K562 (cell line): ENCODE measurements at regions not wholly inside any gene's neighbourhood (a gene's known extent, or its start where the extent isn't known, plus 50 kb on each side); places are given as distances from the start of the nearest gene placed in this dataset.

Experiments
- ATAC-seq: fragments of 200-7000 bp; cut with Tn5 transposase; 3 replicates; pipeline ENCODE4 v1.9.1; 2020; ENCODE audit warnings: moderate library complexity
- BruUV-seq: library from RNA; stranded (reverse); fragments of 400-500 nt; replicated peaks from 2 replicates; lab custom pipeline; 2021; lab: Mats Ljungman, UMichigan
- CTCF ChIA-PET: fragments of 300-600 bp; formaldehyde crosslinking; extraction: SDS; loops from one replicate; lab custom pipeline; 2021; ENCODE audit warnings: low intra/inter-chr PET ratio; lab: Yijun Ruan, JAX
- POLR2A ChIA-PET: fragments of 300-600, 350-650 bp; sonication (Branson Sonifier 250); formaldehyde crosslinking; extraction: SDS; loops from one replicate; lab custom pipeline; 2021; ENCODE audit warnings: antibody characterized with exemption, inconsistent platforms; lab: Yijun Ruan, JAX
- DNase-seq, 4 experiments: peaks; one replicate each; pipeline versions ENCODE4 v3.0.0 to v3.0.0-alpha.2; 2011 to 2018; ENCODE audit warnings: low spot score in 3 of 4, mixed read lengths in 3 of 4; ENCODE audit errors: extremely low read depth in 1 of 4
- FAIRE-seq: peaks from 2 replicates; lab custom pipeline; 2011; peaks lifted over from hg19 to GRCh38; lab: Jason Lieb, UNC
- H2AFZ ChIP-seq: 2 replicates; pipeline ENCODE4 v1.6.0; 2011; ENCODE audit warnings: low read depth, low read length, control low read depth, inconsistent platforms
- H3K27ac ChIP-seq: fragments of 200-600 bp; 3 replicates; pipeline ENCODE4 v1.8.0; 2011; ENCODE audit warnings: low read depth, mild to moderate bottlenecking, control low read depth, inconsistent platforms, low read length, moderate library complexity, mixed read lengths; ENCODE audit errors: extremely low read depth
- H3K27me3 ChIP-seq, 2 experiments: fragments of 300-600 bp in 1 of 2; 2 replicates in 1 of 2; 3 replicates in 1 of 2; pipeline versions ENCODE4 v1.6.0 to v1.8.0; 2011; ENCODE audit warnings: inconsistent platforms in 2 of 2, low read length in 2 of 2, mild to moderate bottlenecking in 1 of 2, mixed read lengths in 1 of 2, moderate library complexity in 1 of 2; ENCODE audit not compliant: control insufficient read depth in 2 of 2, insufficient read depth in 2 of 2
- H3K36me3 ChIP-seq: fragments of 300-600 bp; 3 replicates; pipeline ENCODE4 v1.8.0; 2011; ENCODE audit warnings: mild to moderate bottlenecking, low read length, inconsistent platforms; ENCODE audit not compliant: control insufficient read depth, insufficient read depth
- H3K4me1 ChIP-seq, 2 experiments: fragments of 200-600 bp in 1 of 2; replicated peaks in 1 of 2; 2 replicates in 1 of 2; 3 replicates in 1 of 2; pipeline versions ENCODE4 v1.5.1 to v1.8.0; 2011; ENCODE audit warnings: inconsistent platforms in 2 of 2, low read length in 2 of 2, mild to moderate bottlenecking in 1 of 2, mixed read lengths in 1 of 2, moderate library complexity in 1 of 2; ENCODE audit not compliant: control insufficient read depth in 2 of 2, insufficient read depth in 2 of 2
- H3K4me2 ChIP-seq: 2 replicates; pipeline ENCODE4 v1.6.1; 2011; ENCODE audit warnings: low read length, control low read depth, inconsistent platforms, mixed read lengths; ENCODE audit not compliant: insufficient read depth
- H3K4me3 ChIP-seq: fragments of 200-600 bp; sonication (generic), shearing (Covaris generic); 2 replicates; pipeline ENCODE4 v1.5.1; 2016; ENCODE audit warnings: control low read depth, inconsistent platforms
- H3K79me2 ChIP-seq: fragments of 200-600 bp; 3 replicates; pipeline ENCODE4 v1.8.0; 2011; ENCODE audit warnings: low read length, inconsistent platforms; ENCODE audit not compliant: control insufficient read depth, insufficient read depth
- H3K9ac ChIP-seq, 2 experiments: 2 replicates each; pipeline versions ENCODE4 v1.6.0 to v1.6.1; 2011; ENCODE audit warnings: low read depth in 2 of 2, low read length in 2 of 2, control low read depth in 1 of 2, inconsistent platforms in 1 of 2, mild to moderate bottlenecking in 1 of 2, mixed read lengths in 1 of 2; ENCODE audit not compliant: insufficient read depth in 1 of 2
- H3K9me1 ChIP-seq: one replicate; pipeline ENCODE4 v1.6.0; 2011; ENCODE audit warnings: inconsistent platforms, mild to moderate bottlenecking, low read length, moderate library complexity; ENCODE audit not compliant: control insufficient read depth, insufficient read depth
- H3K9me3 ChIP-seq: replicated peaks from 2 replicates; pipeline ENCODE4 v1.5.1; 2011; ENCODE audit warnings: low read depth, low read length, inconsistent platforms; ENCODE audit not compliant: control insufficient read depth, insufficient read depth
- H4K20me1 ChIP-seq: replicated peaks from 2 replicates; pipeline ENCODE4 v1.6.1; 2011; ENCODE audit warnings: low read length, inconsistent platforms, mixed read lengths; ENCODE audit not compliant: control insufficient read depth, insufficient read depth
- CBFA2T3 ChIP-seq: fragments of 450-650 bp; IDR thresholded peaks from 2 replicates; pipeline ENCODE4 v1.6.1; 2017
- GATAD2A ChIP-seq: fragments of 450-650 bp; IDR thresholded peaks from 2 replicates; pipeline ENCODE4 v1.6.1; 2017
- JUNB ChIP-seq: fragments of 450-650 bp; formaldehyde crosslinking; conservative IDR thresholded peaks from 2 replicates; pipeline ENCODE4 v1.4.0; 2020; ENCODE audit warnings: mild to moderate bottlenecking
- MEF2A ChIP-seq: IDR thresholded peaks from 2 replicates; pipeline ENCODE4 v1.6.1; 2011; ENCODE audit warnings: low read depth, mild to moderate bottlenecking, low read length, moderate library complexity; ENCODE audit not compliant: control insufficient read depth
- NCOA2 ChIP-seq, 2 experiments: fragments of 450-650 bp; IDR thresholded peaks; 2 replicates each; pipeline ENCODE4 v1.6.1; 2018; ENCODE audit warnings: mild to moderate bottlenecking in 2 of 2, moderate library complexity in 1 of 2; ENCODE audit not compliant: partially characterized antibody in 2 of 2
- POLR2H ChIP-seq: IDR thresholded peaks from 2 replicates; pipeline ENCODE4 v1.6.1; 2016; ENCODE audit warnings: missing genetic modification characterization, low read depth, mild to moderate bottlenecking, control low read depth, missing compliant biosample characterization, moderate library complexity
- SRF ChIP-seq, 2 experiments: fragments of 250-450, 450-650 bp in 1 of 2; sonication (Bioruptor Pico) in 1 of 2; sonication (generic) in 1 of 2; formaldehyde crosslinking; IDR thresholded peaks; 2 replicates each; pipeline versions ENCODE4 v1.5.0 to v1.5.1; 2020 to 2022; ENCODE audit warnings: mild to moderate bottlenecking in 1 of 2, missing genetic modification reagents in 1 of 2
- TAF1 ChIP-seq: IDR thresholded peaks from 2 replicates; pipeline ENCODE4 v1.6.1; 2011; ENCODE audit warnings: mild to moderate bottlenecking, low read length, moderate library complexity; ENCODE audit not compliant: insufficient read depth, control insufficient read depth, severe bottlenecking; ENCODE audit errors: extremely low read depth
- TARDBP ChIP-seq: fragments of 450-650 bp; IDR thresholded peaks from 2 replicates; pipeline ENCODE4 v1.6.1; 2016
- U2AF1 ChIP-seq: fragments of 200-400 bp; formaldehyde crosslinking; optimal IDR thresholded peaks from 2 replicates; pipeline ENCODE3; 2017; ENCODE audit warnings: mild to moderate bottlenecking, low read depth, low read length, moderate library complexity
- ZC3H11A ChIP-seq: IDR thresholded peaks from 2 replicates; pipeline ENCODE4 v1.6.1; 2012; ENCODE audit warnings: low read depth, low read length, improper control_type of control experiment
- WGBS: fragments of 100-300 bp; shearing (Covaris generic); methylation state at CpG from one replicate; pipeline ENCODE4 v1.1.6; 2016; ENCODE audit warnings: low coverage, mixed read lengths; ENCODE audit not compliant: insufficient coverage; ENCODE audit errors: missing lambda C conversion rate; 5-methylcytosine and 5-hydroxymethylcytosine counted together
- in situ Hi-C: fragments of 300-500 bp; cut with MboI; formaldehyde crosslinking; loops from 4 replicates; pipeline ENCODE4 v1.15.0; 2018; ENCODE audit warnings: inconsistent platforms, mixed read lengths
- intact Hi-C: fragments of 100-400 bp; cut with micrococcal nuclease; formaldehyde crosslinking; loops from 2 replicates; pipeline ENCODE4 v1.14.2; 2022
- TF ChIP-seq, protein P1 (sequence below), 2 experiments: fragments of 450-650 bp; conservative IDR thresholded peaks; 2 replicates each; pipeline ENCODE4 v1.6.1; 2017; ENCODE audit warnings: mild to moderate bottlenecking in 2 of 2, moderate library complexity in 2 of 2
- TF ChIP-seq, protein P2 (sequence below), 2 experiments: fragments of 450-650 bp in 1 of 2; sonication (generic) in 1 of 2; formaldehyde crosslinking in 1 of 2; IDR thresholded peaks in 1 of 2; conservative IDR thresholded peaks in 1 of 2; 2 replicates each; pipeline versions ENCODE4 v1.6.1 to v1.8.1; 2016 to 2023; ENCODE audit warnings: mild to moderate bottlenecking in 2 of 2, moderate library complexity in 2 of 2, inconsistent platforms in 1 of 2, missing genetic modification reagents in 1 of 2
- TF ChIP-seq, protein P3 (sequence below): fragments of 150-350 bp; IDR thresholded peaks from 2 replicates; pipeline ENCODE4 v1.6.1; 2014; ENCODE audit warnings: low read depth, mild to moderate bottlenecking, low read length, borderline replicate concordance
- TF ChIP-seq, protein P4 (sequence below): fragments of 250-450 bp; sonication (Bioruptor Pico); IDR thresholded peaks from 2 replicates; pipeline ENCODE4 v1.4.0; 2020

DNA sequence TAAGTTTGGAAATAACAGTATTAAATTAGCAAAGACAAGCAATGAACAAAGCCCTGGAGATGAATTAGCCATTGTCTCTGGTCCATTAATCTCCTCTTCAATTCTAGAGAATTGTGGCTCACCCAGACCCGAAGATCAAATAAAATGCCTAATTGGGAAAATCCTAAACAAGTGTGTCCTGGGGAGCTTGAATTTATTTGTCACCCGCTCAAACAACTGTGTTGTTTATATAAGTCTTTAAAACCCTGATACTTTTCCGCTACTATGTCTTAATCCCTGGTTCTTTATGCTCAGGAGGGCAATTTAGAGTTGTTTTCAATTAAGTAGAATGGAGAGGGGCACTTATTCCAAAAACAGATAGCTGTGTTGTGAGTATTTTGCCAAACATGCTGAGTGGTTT, 128.4 kb downstream of the ANXA1 start (continued):
- TF ChIP-seq U2AF1 (no peak), CBFA2T3 (no peak), TAF1 (no peak)
- TF ChIP-seq, all 486 proteins: peak for 0

DNA sequence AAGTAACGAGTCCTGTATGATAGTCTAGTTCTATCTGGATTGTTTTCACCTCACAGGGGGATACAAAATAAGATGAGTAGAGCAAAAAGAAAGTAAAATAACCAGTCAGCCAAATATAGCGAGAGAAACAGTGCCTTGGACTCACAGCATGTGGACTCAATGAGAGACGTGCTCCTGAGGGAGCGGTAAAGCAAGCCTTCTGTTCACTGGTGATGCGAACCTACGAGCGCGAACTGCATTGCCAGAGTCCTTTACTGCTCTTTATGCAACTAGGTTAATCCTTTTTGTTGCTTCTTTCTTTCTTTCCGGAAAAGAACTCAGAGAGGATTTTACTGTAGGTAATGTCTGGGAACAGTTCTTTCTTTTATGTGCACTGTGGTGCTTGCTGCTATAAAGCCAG, 132.7 kb downstream of the ANXA1 start:
- in situ Hi-C loops: no loop called here
- Histone ChIP-seq H3K9me1 (no peaks in the 10 kb centered on the region), H3K9me3 (no peaks in the 10 kb centered on the region), H2AFZ (no peak overlapping the region), H3K27me3 (no peaks in the 10 kb centered on the region), H3K9ac (no peak overlapping the region), H3K4me2 (no peak overlapping the region), H4K20me1 (no peaks in the 10 kb centered on the region), H3K4me1 (no peaks in the 10 kb centered on the region), H3K36me3 (no peaks in the 10 kb centered on the region), H3K79me2 (no peaks in the 10 kb centered on the region), H3K27ac (no peak overlapping the region), H3K4me3 (no peak overlapping the region)
- intact Hi-C loops: no loop called here
- WGBS: 19% methylated on average over 8 of the region's 9 CpGs
- ChIA-PET CTCF (no interaction called here), POLR2A (no interaction called here)
- FAIRE-seq (no peak), DNase-seq (no peak), ATAC-seq (no peak)
- BruUV-seq: no TSS peak
- TF ChIP-seq MEF2A (no peak), JUNB (no peak), NCOA2 (IDR thresholded peaks at IDR 0.05; ENCODE audit: partially characterized antibody in 2 of 2) (no peak), TARDBP (no peak), GATAD2A (no peak), ZC3H11A (no peak), POLR2H (tag) (no peak), SRF (CRISPR knock-in tag; IDR thresholded peaks at IDR 0.05) (no peak)
- TF ChIP-seq, protein P1, sequence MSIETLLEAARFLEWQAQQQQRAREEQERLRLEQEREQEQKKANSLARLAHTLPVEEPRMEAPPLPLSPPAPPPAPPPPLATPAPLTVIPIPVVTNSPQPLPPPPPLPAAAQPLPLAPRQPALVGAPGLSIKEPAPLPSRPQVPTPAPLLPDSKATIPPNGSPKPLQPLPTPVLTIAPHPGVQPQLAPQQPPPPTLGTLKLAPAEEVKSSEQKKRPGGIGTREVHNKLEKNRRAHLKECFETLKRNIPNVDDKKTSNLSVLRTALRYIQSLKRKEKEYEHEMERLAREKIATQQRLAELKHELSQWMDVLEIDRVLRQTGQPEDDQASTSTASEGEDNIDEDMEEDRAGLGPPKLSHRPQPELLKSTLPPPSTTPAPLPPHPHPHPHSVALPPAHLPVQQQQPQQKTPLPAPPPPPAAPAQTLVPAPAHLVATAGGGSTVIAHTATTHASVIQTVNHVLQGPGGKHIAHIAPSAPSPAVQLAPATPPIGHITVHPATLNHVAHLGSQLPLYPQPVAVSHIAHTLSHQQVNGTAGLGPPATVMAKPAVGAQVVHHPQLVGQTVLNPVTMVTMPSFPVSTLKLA (conservative IDR thresholded peaks at IDR 0.05): no peak
- TF ChIP-seq, protein P2, sequence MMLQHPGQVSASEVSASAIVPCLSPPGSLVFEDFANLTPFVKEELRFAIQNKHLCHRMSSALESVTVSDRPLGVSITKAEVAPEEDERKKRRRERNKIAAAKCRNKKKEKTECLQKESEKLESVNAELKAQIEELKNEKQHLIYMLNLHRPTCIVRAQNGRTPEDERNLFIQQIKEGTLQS (IDR thresholded peaks at IDR 0.05): no peak
- TF ChIP-seq, protein P2 (CRISPR knock-in tag; conservative IDR thresholded peaks at IDR 0.05): no peak
- TF ChIP-seq, protein P3, sequence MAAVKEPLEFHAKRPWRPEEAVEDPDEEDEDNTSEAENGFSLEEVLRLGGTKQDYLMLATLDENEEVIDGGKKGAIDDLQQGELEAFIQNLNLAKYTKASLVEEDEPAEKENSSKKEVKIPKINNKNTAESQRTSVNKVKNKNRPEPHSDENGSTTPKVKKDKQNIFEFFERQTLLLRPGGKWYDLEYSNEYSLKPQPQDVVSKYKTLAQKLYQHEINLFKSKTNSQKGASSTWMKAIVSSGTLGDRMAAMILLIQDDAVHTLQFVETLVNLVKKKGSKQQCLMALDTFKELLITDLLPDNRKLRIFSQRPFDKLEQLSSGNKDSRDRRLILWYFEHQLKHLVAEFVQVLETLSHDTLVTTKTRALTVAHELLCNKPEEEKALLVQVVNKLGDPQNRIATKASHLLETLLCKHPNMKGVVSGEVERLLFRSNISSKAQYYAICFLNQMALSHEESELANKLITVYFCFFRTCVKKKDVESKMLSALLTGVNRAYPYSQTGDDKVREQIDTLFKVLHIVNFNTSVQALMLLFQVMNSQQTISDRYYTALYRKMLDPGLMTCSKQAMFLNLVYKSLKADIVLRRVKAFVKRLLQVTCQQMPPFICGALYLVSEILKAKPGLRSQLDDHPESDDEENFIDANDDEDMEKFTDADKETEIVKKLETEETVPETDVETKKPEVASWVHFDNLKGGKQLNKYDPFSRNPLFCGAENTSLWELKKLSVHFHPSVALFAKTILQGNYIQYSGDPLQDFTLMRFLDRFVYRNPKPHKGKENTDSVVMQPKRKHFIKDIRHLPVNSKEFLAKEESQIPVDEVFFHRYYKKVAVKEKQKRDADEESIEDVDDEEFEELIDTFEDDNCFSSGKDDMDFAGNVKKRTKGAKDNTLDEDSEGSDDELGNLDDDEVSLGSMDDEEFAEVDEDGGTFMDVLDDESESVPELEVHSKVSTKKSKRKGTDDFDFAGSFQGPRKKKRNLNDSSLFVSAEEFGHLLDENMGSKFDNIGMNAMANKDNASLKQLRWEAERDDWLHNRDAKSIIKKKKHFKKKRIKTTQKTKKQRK: no peak
- TF ChIP-seq, protein P4, sequence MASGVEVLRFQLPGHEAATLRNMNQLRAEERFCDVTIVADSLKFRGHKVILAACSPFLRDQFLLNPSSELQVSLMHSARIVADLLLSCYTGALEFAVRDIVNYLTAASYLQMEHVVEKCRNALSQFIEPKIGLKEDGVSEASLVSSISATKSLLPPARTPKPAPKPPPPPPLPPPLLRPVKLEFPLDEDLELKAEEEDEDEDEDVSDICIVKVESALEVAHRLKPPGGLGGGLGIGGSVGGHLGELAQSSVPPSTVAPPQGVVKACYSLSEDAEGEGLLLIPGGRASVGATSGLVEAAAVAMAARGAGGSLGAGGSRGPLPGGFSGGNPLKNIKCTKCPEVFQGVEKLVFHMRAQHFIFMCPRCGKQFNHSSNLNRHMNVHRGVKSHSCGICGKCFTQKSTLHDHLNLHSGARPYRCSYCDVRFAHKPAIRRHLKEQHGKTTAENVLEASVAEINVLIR (CRISPR knock-in tag): no peak
